HepG2 (cell line): ENCODE measurements at regions not wholly inside any gene's neighbourhood (a gene's known extent, or its start where the extent isn't known, plus 50 kb on each side); places are given as distances from the start of the nearest gene placed in this dataset.

Experiments used
- AKAP8 ChIP-seq: sonication (generic); formaldehyde crosslinking; IDR thresholded peaks from 2 replicates; pipeline ENCODE4 v1.5.1; 2020; ENCODE audit warnings: mild to moderate bottlenecking, missing genetic modification reagents
- ARNTL ChIP-seq: sonication (generic); formaldehyde crosslinking; IDR thresholded peaks from 2 replicates; pipeline ENCODE4 v1.4.0; 2020; ENCODE audit warnings: mild to moderate bottlenecking, missing genetic modification reagents
- CBX1 ChIP-seq: IDR thresholded peaks from one replicate; pipeline ENCODE4 v1.6.1; 2016; ENCODE audit warnings: antibody characterized with exemption, low read depth
- IRF2 ChIP-seq: IDR thresholded peaks from 2 replicates; pipeline ENCODE4 v1.6.1; 2018; ENCODE audit warnings: missing genetic modification reagents, missing compliant biosample characterization
- RXRB ChIP-seq: IDR thresholded peaks from 2 replicates; pipeline ENCODE4 v1.6.1; 2016; ENCODE audit warnings: borderline replicate concordance, missing genetic modification reagents, missing compliant biosample characterization
- SALL1 ChIP-seq: sonication (generic); formaldehyde crosslinking; IDR thresholded peaks from 2 replicates; pipeline ENCODE4 v1.8.0; 2022; ENCODE audit warnings: mild to moderate bottlenecking, missing genetic modification reagents
- SETDB1 ChIP-seq: sonication (generic); formaldehyde crosslinking; IDR thresholded peaks from 2 replicates; pipeline ENCODE4 v1.5.1; 2020; ENCODE audit warnings: missing genetic modification reagents, mild to moderate bottlenecking, borderline replicate concordance
- SRY ChIP-seq: sonication (generic); formaldehyde crosslinking; IDR thresholded peaks from 2 replicates; pipeline ENCODE4 v1.8.0; 2022; ENCODE audit warnings: mild to moderate bottlenecking, missing genetic modification reagents
- TCF7L2 ChIP-seq: IDR thresholded peaks from 2 replicates; pipeline ENCODE4 v1.6.1; 2011; ENCODE audit warnings: mild to moderate bottlenecking, low read depth, low read length, moderate library complexity
- ZFP62 ChIP-seq: sonication (generic); formaldehyde crosslinking; IDR thresholded peaks from 2 replicates; pipeline ENCODE4 v1.4.0; 2020; ENCODE audit warnings: missing genetic modification reagents
- ZNF136 ChIP-seq: sonication (generic); formaldehyde crosslinking; IDR thresholded peaks from 2 replicates; pipeline ENCODE4 v1.8.1; 2022; ENCODE audit warnings: low read depth, mild to moderate bottlenecking, moderate library complexity, missing genetic modification reagents
- ZNF274 ChIP-seq: sonication (generic); formaldehyde crosslinking; IDR thresholded peaks from 2 replicates; pipeline ENCODE4 v1.5.1; 2020; ENCODE audit warnings: mild to moderate bottlenecking, missing genetic modification reagents
- ZNF335 ChIP-seq: sonication (generic); formaldehyde crosslinking; IDR thresholded peaks from 2 replicates; pipeline ENCODE4 v1.4.0; 2020; ENCODE audit warnings: missing genetic modification reagents
- ZNF350 ChIP-seq: sonication (generic); formaldehyde crosslinking; IDR thresholded peaks from 2 replicates; pipeline ENCODE4 v1.4.0; 2020; ENCODE audit warnings: mild to moderate bottlenecking, low read depth, missing genetic modification reagents, borderline replicate concordance
- ZNF383 ChIP-seq: sonication (generic); formaldehyde crosslinking; IDR thresholded peaks from 2 replicates; pipeline ENCODE4 v1.4.0; 2020; ENCODE audit warnings: missing genetic modification reagents, mild to moderate bottlenecking, borderline replicate concordance
- ZNF746 ChIP-seq: sonication (generic); formaldehyde crosslinking; IDR thresholded peaks from 2 replicates; pipeline ENCODE4 v1.8.0; 2022; ENCODE audit warnings: mild to moderate bottlenecking, missing genetic modification reagents
- ZNF792 ChIP-seq: IDR thresholded peaks from 2 replicates; pipeline ENCODE4 v1.6.1; 2016
- TF ChIP-seq, protein P1 (sequence below): sonication (generic); formaldehyde crosslinking; IDR thresholded peaks from 2 replicates; pipeline ENCODE4 v1.5.0; 2020; ENCODE audit warnings: mild to moderate bottlenecking, missing genetic modification reagents
- TF ChIP-seq, protein P2 (sequence below): sonication (generic); formaldehyde crosslinking; IDR thresholded peaks from 2 replicates; pipeline ENCODE4 v1.4.0; 2020; ENCODE audit warnings: missing genetic modification reagents
- TF ChIP-seq, protein P3 (sequence below): sonication (generic); formaldehyde crosslinking; IDR thresholded peaks from 2 replicates; pipeline ENCODE4 v1.4.0; 2020; ENCODE audit warnings: missing genetic modification reagents, mild to moderate bottlenecking, borderline replicate concordance

DNA sequence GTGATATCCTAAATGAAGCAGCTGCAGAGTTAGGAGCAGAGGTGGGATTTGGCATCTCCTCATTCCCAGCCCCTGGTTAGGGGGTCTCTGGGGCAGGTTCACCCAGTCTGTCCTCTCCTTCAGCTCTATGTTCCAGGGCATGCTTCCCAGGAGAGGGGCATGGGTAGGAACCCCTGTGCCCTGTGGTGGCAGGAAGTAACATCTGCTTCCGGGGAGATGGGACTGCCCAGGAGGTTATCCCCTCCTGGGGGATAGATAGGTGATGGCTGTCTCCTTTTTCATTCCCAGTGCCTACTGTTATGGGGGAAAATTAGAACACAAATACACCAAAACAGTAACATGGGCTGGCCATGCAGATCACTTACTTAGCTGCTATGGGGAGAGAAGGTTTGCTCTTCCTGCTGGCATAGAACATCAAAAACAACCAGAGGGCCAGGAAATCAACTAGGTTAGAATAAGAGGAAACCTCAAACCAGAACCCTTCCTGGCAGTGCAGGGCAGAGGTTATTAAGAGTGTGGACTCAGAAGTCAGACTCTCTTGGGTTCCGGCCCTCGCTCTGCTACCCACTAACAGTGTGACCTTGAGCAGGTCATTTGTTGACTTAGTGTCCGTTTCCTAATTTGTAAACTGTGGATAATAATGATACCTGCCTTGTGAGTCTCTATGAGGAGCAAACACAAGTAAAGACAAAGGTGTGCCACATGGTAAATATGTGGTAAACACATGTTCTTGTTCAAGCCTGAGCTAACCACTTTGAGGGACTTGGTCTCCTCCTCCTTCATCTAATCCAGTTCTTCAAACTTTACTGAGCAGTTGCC, 157.8 kb upstream of the JUN start (continued):
- TF ChIP-seq RXRB (CRISPR knock-in tag): peak; percentile 47; the same call in 1 of the 2 replicates
- TF ChIP-seq, protein P1, sequence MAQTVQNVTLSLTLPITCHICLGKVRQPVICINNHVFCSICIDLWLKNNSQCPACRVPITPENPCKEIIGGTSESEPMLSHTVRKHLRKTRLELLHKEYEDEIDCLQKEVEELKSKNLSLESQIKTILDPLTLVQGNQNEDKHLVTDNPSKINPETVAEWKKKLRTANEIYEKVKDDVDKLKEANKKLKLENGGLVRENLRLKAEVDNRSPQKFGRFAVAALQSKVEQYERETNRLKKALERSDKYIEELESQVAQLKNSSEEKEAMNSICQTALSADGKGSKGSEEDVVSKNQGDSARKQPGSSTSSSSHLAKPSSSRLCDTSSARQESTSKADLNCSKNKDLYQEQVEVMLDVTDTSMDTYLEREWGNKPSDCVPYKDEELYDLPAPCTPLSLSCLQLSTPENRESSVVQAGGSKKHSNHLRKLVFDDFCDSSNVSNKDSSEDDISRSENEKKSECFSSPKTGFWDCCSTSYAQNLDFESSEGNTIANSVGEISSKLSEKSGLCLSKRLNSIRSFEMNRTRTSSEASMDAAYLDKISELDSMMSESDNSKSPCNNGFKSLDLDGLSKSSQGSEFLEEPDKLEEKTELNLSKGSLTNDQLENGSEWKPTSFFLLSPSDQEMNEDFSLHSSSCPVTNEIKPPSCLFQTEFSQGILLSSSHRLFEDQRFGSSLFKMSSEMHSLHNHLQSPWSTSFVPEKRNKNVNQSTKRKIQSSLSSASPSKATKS: no peak
- no peak for TF ChIP-seq SRY (CRISPR knock-in tag)
- TF ChIP-seq TCF7L2: no peak
- TF ChIP-seq ZNF383 (CRISPR knock-in tag): no peak
- TF ChIP-seq ZNF136: no peak
- no peak for TF ChIP-seq SETDB1
- TF ChIP-seq, protein P2, sequence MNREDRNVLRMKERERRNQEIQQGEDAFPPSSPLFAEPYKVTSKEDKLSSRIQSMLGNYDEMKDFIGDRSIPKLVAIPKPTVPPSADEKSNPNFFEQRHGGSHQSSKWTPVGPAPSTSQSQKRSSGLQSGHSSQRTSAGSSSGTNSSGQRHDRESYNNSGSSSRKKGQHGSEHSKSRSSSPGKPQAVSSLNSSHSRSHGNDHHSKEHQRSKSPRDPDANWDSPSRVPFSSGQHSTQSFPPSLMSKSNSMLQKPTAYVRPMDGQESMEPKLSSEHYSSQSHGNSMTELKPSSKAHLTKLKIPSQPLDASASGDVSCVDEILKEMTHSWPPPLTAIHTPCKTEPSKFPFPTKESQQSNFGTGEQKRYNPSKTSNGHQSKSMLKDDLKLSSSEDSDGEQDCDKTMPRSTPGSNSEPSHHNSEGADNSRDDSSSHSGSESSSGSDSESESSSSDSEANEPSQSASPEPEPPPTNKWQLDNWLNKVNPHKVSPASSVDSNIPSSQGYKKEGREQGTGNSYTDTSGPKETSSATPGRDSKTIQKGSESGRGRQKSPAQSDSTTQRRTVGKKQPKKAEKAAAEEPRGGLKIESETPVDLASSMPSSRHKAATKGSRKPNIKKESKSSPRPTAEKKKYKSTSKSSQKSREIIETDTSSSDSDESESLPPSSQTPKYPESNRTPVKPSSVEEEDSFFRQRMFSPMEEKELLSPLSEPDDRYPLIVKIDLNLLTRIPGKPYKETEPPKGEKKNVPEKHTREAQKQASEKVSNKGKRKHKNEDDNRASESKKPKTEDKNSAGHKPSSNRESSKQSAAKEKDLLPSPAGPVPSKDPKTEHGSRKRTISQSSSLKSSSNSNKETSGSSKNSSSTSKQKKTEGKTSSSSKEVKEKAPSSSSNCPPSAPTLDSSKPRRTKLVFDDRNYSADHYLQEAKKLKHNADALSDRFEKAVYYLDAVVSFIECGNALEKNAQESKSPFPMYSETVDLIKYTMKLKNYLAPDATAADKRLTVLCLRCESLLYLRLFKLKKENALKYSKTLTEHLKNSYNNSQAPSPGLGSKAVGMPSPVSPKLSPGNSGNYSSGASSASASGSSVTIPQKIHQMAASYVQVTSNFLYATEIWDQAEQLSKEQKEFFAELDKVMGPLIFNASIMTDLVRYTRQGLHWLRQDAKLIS: no peak
- no peak for TF ChIP-seq ZNF350 (CRISPR knock-in tag)
- TF ChIP-seq AKAP8 (CRISPR knock-in tag): no peak
- TF ChIP-seq ZNF274 (CRISPR knock-in tag): no peak
- TF ChIP-seq ZNF746: no peak
- no peak for TF ChIP-seq CBX1
- peak; percentile 37; the same call in 1 of the 2 replicates for TF ChIP-seq SALL1 (CRISPR knock-in tag)
- no peak for TF ChIP-seq IRF2
- no peak for TF ChIP-seq ARNTL (CRISPR knock-in tag)
- TF ChIP-seq ZFP62 (CRISPR knock-in tag): no peak
- TF ChIP-seq, protein P3, sequence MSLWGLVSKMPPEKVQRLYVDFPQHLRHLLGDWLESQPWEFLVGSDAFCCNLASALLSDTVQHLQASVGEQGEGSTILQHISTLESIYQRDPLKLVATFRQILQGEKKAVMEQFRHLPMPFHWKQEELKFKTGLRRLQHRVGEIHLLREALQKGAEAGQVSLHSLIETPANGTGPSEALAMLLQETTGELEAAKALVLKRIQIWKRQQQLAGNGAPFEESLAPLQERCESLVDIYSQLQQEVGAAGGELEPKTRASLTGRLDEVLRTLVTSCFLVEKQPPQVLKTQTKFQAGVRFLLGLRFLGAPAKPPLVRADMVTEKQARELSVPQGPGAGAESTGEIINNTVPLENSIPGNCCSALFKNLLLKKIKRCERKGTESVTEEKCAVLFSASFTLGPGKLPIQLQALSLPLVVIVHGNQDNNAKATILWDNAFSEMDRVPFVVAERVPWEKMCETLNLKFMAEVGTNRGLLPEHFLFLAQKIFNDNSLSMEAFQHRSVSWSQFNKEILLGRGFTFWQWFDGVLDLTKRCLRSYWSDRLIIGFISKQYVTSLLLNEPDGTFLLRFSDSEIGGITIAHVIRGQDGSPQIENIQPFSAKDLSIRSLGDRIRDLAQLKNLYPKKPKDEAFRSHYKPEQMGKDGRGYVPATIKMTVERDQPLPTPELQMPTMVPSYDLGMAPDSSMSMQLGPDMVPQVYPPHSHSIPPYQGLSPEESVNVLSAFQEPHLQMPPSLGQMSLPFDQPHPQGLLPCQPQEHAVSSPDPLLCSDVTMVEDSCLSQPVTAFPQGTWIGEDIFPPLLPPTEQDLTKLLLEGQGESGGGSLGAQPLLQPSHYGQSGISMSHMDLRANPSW (CRISPR knock-in tag): no peak
- TF ChIP-seq ZNF335: no peak
- TF ChIP-seq ZNF792: no peak
